RWPE1 (cell line): ENCODE measurements at regions not wholly inside any gene's neighbourhood (a gene's known extent, or its start where the extent isn't known, plus 50 kb on each side); places are given as distances from the start of the nearest gene placed in this dataset.
A peak's percentile ranks its signal among the peaks of the same experiment; 100 is the strongest.

Experiments
- CTCF ChIA-PET: fragments of 350-600 bp; sonication (Branson Sonifier 250); formaldehyde crosslinking; extraction: SDS; loops from one replicate; lab custom pipeline; 2021; lab: Yijun Ruan, JAX
- POLR2A ChIA-PET: fragments of 400-600 bp; formaldehyde crosslinking; extraction: SDS; loops from one replicate; lab custom pipeline; 2020; ENCODE audit warnings: antibody characterized with exemption; ENCODE audit not compliant: low non-redundant PET; lab: Yijun Ruan, JAX
- DNase-seq: peaks from one replicate; pipeline ENCODE4 v3.0.0; 2012; ENCODE audit warnings: low spot score
- H3K27ac ChIP-seq: fragments of 450-650 bp; 2 replicates; pipeline ENCODE4 v1.5.1; 2017
- CTCF ChIP-seq: fragments of 450-650 bp; conservative IDR thresholded peaks from 2 replicates; pipeline ENCODE4 v1.5.1; 2017; ENCODE audit warnings: low read depth, mild to moderate bottlenecking

- no peak for TF ChIP-seq CTCF
- H3K27ac ChIP-seq, result no peak overlapping the region
- CTCF ChIA-PET, result interaction anchor here (0.6 to 1.8 kb wide), 3 partner anchors 13 to 217 kb away, joined by 4 to 8 read pairs (median 4); partner anchors contain the start of gene TLE3
- POLR2A ChIA-PET, result no interaction called here
- no peak for DNase-seq
These were observed 217.0 kb downstream of the TLE3 start for GRCh38 chr15:69880571-69881301.

- no peak for TF ChIP-seq CTCF
- peak; percentile 74 for DNase-seq
- H3K27ac ChIP-seq, result no peak overlapping the region
- ChIA-PET CTCF (interaction anchor here (1.8 kb wide), 1 partner anchor 13 kb away, joined by 8 read pairs; no protein-coding TSS in a partner anchor), POLR2A (no interaction called here)
These were observed 216.4 kb downstream of the TLE3 start for GRCh38 chr15:69881302-69881670.

GRCh38 chr15:69881766-69882165 lies 216.0 kb downstream of the TLE3 start:
- H3K27ac ChIP-seq, result no peak overlapping the region
- no peak for DNase-seq
- TF ChIP-seq CTCF, result no peak
- ChIA-PET CTCF (interaction anchor here (1.8 kb wide), 1 partner anchor 14 kb away, joined by 8 read pairs; no protein-coding TSS in a partner anchor), POLR2A (no interaction called here)

GRCh38 chr15:69883306-69883705 lies 214.4 kb downstream of the TLE3 start:
- CTCF ChIA-PET, result interaction anchor here (0.5 kb wide), 1 partner anchor 69 kb away, joined by 3 read pairs; no protein-coding TSS in a partner anchor
- no peak for TF ChIP-seq CTCF
- no peak overlapping the region for H3K27ac ChIP-seq
- POLR2A ChIA-PET, result no interaction called here
- DNase-seq, result no peak

GRCh38 chr15:69885173-69885955 lies 212.4 kb downstream of the TLE3 start:
- no peak for DNase-seq
- H3K27ac ChIP-seq, result no peak overlapping the region
- CTCF ChIA-PET, result no interaction called here

More at GRCh38 chr15:69885173-69885955, 212.4 kb downstream of the TLE3 start:
- TF ChIP-seq CTCF, result no peak
- POLR2A ChIA-PET, result no interaction called here
